ENCODE measurements at regions not wholly inside any gene's neighbourhood (a gene's known extent, or its start where the extent isn't known, plus 50 kb on each side); places are given as distances from the start of the nearest gene placed in this dataset.

- no peak for TF ChIP-seq POLR2A (IDR thresholded peaks at IDR 0.05)
- TF ChIP-seq, protein P1, sequence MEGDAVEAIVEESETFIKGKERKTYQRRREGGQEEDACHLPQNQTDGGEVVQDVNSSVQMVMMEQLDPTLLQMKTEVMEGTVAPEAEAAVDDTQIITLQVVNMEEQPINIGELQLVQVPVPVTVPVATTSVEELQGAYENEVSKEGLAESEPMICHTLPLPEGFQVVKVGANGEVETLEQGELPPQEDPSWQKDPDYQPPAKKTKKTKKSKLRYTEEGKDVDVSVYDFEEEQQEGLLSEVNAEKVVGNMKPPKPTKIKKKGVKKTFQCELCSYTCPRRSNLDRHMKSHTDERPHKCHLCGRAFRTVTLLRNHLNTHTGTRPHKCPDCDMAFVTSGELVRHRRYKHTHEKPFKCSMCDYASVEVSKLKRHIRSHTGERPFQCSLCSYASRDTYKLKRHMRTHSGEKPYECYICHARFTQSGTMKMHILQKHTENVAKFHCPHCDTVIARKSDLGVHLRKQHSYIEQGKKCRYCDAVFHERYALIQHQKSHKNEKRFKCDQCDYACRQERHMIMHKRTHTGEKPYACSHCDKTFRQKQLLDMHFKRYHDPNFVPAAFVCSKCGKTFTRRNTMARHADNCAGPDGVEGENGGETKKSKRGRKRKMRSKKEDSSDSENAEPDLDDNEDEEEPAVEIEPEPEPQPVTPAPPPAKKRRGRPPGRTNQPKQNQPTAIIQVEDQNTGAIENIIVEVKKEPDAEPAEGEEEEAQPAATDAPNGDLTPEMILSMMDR (IDR thresholded peaks at IDR 0.05), result no peak
Measured at GRCh38 chr4:141356321-141356962, 135.7 kb downstream of the ZNF330 start.
